Upper lobe of left lung (tissue), 4 donors: ENCODE measurements at regions not wholly inside any gene's neighbourhood (a gene's known extent, or its start where the extent isn't known, plus 50 kb on each side); places are given as distances from the start of the nearest gene placed in this dataset.

ENCODE experiments used
- EP300 ChIP-seq, 4 donors: sonication (generic); formaldehyde crosslinking; IDR thresholded peaks; one replicate each; pipeline ENCODE4 v1.5.1; 2017; ENCODE audit warnings: antibody characterized with exemption in 4 of 4, control low read depth in 2 of 4
- POLR2A ChIP-seq, 4 donors: fragments of 450-650 bp; IDR thresholded peaks; one replicate each; pipeline ENCODE4 v1.5.1; 2016 to 2017; ENCODE audit warnings: antibody characterized with exemption in 4 of 4, mild to moderate bottlenecking in 2 of 4
- TF ChIP-seq, protein P1 (sequence below), 6 experiments: fragments of 450-650 bp in 4 of 6; fragments of 200-600 bp in 2 of 6; sonication (generic) in 2 of 6; IDR thresholded peaks; one replicate each; pipeline ENCODE4 v1.5.1; 2016 to 2019; ENCODE audit warnings: antibody characterized with exemption in 6 of 6

DNA sequence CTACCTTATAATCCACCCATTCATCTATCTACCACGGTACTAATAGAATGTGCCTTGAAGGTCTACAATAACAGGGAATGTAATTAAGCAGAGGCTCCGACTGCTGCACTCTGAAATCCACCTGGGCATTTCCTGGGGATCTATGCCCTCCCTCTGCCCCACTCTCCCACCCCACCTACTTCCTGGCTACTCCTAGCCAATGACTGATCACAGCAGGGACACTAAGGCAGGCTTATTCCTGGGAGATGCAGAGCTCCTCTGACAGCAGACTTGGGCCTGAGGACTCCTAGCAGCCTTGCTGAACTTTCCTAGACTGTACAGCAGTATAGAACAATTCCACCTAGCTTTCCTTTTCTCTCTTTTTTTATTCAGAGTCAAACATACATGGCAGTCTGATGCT, 91.1 kb upstream of the DHRS4 start:
- TF ChIP-seq, protein P1, sequence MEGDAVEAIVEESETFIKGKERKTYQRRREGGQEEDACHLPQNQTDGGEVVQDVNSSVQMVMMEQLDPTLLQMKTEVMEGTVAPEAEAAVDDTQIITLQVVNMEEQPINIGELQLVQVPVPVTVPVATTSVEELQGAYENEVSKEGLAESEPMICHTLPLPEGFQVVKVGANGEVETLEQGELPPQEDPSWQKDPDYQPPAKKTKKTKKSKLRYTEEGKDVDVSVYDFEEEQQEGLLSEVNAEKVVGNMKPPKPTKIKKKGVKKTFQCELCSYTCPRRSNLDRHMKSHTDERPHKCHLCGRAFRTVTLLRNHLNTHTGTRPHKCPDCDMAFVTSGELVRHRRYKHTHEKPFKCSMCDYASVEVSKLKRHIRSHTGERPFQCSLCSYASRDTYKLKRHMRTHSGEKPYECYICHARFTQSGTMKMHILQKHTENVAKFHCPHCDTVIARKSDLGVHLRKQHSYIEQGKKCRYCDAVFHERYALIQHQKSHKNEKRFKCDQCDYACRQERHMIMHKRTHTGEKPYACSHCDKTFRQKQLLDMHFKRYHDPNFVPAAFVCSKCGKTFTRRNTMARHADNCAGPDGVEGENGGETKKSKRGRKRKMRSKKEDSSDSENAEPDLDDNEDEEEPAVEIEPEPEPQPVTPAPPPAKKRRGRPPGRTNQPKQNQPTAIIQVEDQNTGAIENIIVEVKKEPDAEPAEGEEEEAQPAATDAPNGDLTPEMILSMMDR (IDR thresholded peaks at IDR 0.05): no peak
- no peak for TF ChIP-seq EP300 (IDR thresholded peaks at IDR 0.05)
- TF ChIP-seq POLR2A (IDR thresholded peaks at IDR 0.05): no peak
